ENCODE measurements at regions not wholly inside any gene's neighbourhood (a gene's known extent, or its start where the extent isn't known, plus 50 kb on each side); places are given as distances from the start of the nearest gene placed in this dataset.

DNA sequence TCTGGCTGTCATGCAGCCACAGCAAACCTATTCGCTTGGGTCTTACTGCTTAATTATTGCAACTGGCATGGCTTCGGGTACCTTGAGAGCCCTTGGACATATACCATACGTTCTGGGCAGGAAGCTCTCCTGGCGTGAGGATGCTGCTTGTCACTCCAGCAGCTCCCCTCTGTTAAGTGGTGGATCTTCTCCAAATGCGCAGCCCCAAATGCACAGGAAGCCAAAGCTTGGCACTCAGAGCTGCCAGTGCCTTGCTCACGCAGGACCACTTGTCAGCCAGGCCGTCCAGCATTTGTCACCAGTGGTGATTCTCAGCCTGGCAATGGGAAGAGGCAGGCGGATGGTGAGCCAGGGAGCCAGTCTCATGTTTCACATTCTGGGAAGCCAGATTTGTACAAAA is 158.6 kb downstream of the KATNAL1 start:
- in situ Hi-C loops (cut with HindIII; ENCODE audit: low pct_unique_long_range_greater_than_20kb, low sequenced_read_pairs) (no loop called here), intact Hi-C loops (cut with micrococcal nuclease; ENCODE audit: unreplicated experiment) (no loop called here)
- no peaks in the 10 kb centered on the region for H3K9me3 ChIP-seq (ENCODE audit: control insufficient read depth, insufficient read depth, low read depth, low read length)
- CTCF ChIA-PET = no interaction called here
- H3K4me3 ChIP-seq (ENCODE audit: low read depth in 2 of 2, low read length in 2 of 2) = no peak overlapping the region
- TF ChIP-seq SIN3A (IDR thresholded peaks at IDR 0.05; ENCODE audit: borderline replicate concordance, insufficient read depth, low read depth, low read length) (no peak), REST (IDR thresholded peaks at IDR 0.05; ENCODE audit: insufficient read depth in 1 of 2, low read depth in 2 of 2, low read length in 1 of 2) (no peak), POLR2AphosphoS5 (IDR thresholded peaks at IDR 0.05; ENCODE audit: low read depth, low read length) (no peak), CTCF (IDR thresholded peaks at IDR 0.05) (no peak)
- no peaks in the 10 kb centered on the region for H3K36me3 ChIP-seq (ENCODE audit: control insufficient read depth, insufficient read depth, low read length)
- BruUV-seq (replicated peaks) = no TSS peak
- no peak for DNase-seq (ENCODE audit: low read depth, low spot score)
- ATAC-seq = no peak
- no peaks in the 10 kb centered on the region for H3K27me3 ChIP-seq (ENCODE audit: control insufficient read depth, insufficient read depth, low read length)
- H3K27ac ChIP-seq (ENCODE audit: low read length) = no peak overlapping the region
- no peaks in the 10 kb centered on the region for H3K4me1 ChIP-seq (ENCODE audit: control insufficient read depth, insufficient read depth, low read length)
- POLR2A ChIA-PET = no interaction called here

- Histone ChIP-seq H3K9me3 (ENCODE audit: control insufficient read depth, insufficient read depth, low read depth, low read length) (no peaks in the 10 kb centered on the region), H3K36me3 (ENCODE audit: control insufficient read depth, insufficient read depth, low read length) (no peaks in the 10 kb centered on the region), H3K27ac (ENCODE audit: low read length) (no peak overlapping the region), H3K27me3 (ENCODE audit: control insufficient read depth, insufficient read depth, low read length) (no peaks in the 10 kb centered on the region), H3K4me1 (ENCODE audit: control insufficient read depth, insufficient read depth, low read length) (no peaks in the 10 kb centered on the region), H3K4me3 (ENCODE audit: low read depth in 2 of 2, low read length in 2 of 2) (no peak overlapping the region)
- no peak for TF ChIP-seq TCF7L2 (IDR thresholded peaks at IDR 0.05; ENCODE audit: low read depth, low read length)
- ATAC-seq (no peak), DNase-seq (ENCODE audit: low read depth, low spot score) (no peak)
- intact Hi-C loops (cut with micrococcal nuclease; ENCODE audit: unreplicated experiment) = no loop called here
- BruUV-seq (replicated peaks) = no TSS peak
- ChIA-PET POLR2A (no interaction called here), CTCF (no interaction called here)
- in situ Hi-C loops (cut with HindIII; ENCODE audit: low pct_unique_long_range_greater_than_20kb, low sequenced_read_pairs) = no loop called here
Observed at GRCh38 chr13:30148171-30148754, 159.1 kb downstream of the KATNAL1 start.

DNA sequence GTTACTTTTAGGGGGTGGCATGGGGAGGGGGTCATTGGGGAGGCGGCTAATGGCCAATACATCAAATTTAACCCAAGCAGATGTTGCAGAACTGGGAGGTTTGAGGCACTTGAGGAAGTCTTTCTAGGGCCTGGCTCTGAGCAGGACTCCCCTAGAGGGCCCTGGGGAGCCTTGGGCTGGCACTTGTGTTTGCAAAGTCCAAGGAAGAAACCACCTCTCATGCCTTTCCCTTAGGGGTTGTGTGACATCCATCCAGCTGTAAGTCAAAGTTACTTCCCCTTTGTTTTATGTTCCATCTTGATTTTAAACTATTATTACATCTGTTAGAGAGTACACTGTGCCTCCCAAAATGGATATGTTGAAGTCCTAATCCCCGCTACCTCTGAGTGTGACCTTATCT is 159.9 kb downstream of the KATNAL1 start:
- H3K27me3 ChIP-seq (ENCODE audit: control insufficient read depth, insufficient read depth, low read length) = no peaks in the 10 kb centered on the region
- no peak for TF ChIP-seq REST (IDR thresholded peaks at IDR 0.05; ENCODE audit: insufficient read depth in 1 of 2, low read depth in 2 of 2, low read length in 1 of 2)
- H3K36me3 ChIP-seq (ENCODE audit: control insufficient read depth, insufficient read depth, low read length) = no peaks in the 10 kb centered on the region
- no peaks in the 10 kb centered on the region for H3K9me3 ChIP-seq (ENCODE audit: control insufficient read depth, insufficient read depth, low read depth, low read length)
- intact Hi-C loops (cut with micrococcal nuclease; ENCODE audit: unreplicated experiment) = no loop called here
- H3K27ac ChIP-seq (ENCODE audit: low read length) = no peak overlapping the region
- ChIA-PET POLR2A (no interaction called here), CTCF (no interaction called here)
- ATAC-seq (no peak), DNase-seq (ENCODE audit: low read depth, low spot score) (no peak)
- no TSS peak for BruUV-seq (replicated peaks)
- no peak overlapping the region for H3K4me3 ChIP-seq (ENCODE audit: low read depth in 2 of 2, low read length in 2 of 2)
- in situ Hi-C loops (cut with HindIII; ENCODE audit: low pct_unique_long_range_greater_than_20kb, low sequenced_read_pairs) = no loop called here
- H3K4me1 ChIP-seq (ENCODE audit: control insufficient read depth, insufficient read depth, low read length) = peaks cover 6% of the 10 kb centered on the region
